Thymus (tissue), 11 donors: ENCODE measurements at regions not wholly inside any gene's neighbourhood (a gene's known extent, or its start where the extent isn't known, plus 50 kb on each side); places are given as distances from the start of the nearest gene placed in this dataset.

Experiments
- DNase-seq, 9 donors: peaks; one replicate each; pipeline ENCODE4 v3.0.0-alpha.2; 2013; ENCODE audit warnings: low spot score in 9 of 9, low read depth in 6 of 9, missing footprints in 1 of 9
- H3K27ac ChIP-seq, 2 donors: one replicate each; pipeline ENCODE4 v1.5.1; 2013; ENCODE audit warnings: control low read depth in 1 of 2, low read depth in 1 of 2, low read length in 1 of 2, mild to moderate bottlenecking in 1 of 2, moderate library complexity in 1 of 2
- H3K27me3 ChIP-seq, 2 donors: one replicate each; pipeline ENCODE4 v1.5.1; 2013; ENCODE audit warnings: low read length in 1 of 2; ENCODE audit not compliant: control insufficient read depth in 2 of 2, insufficient read depth in 1 of 2
- H3K36me3 ChIP-seq, 2 donors: one replicate each; pipeline ENCODE4 v1.5.1; 2013; ENCODE audit warnings: low read length in 1 of 2, mild to moderate bottlenecking in 1 of 2, moderate library complexity in 1 of 2; ENCODE audit not compliant: control insufficient read depth in 2 of 2, insufficient read depth in 2 of 2
- H3K4me1 ChIP-seq, 2 donors: one replicate each; pipeline ENCODE4 v1.5.1; 2013; ENCODE audit warnings: low read length in 2 of 2; ENCODE audit not compliant: control insufficient read depth in 2 of 2, insufficient read depth in 2 of 2
- H3K4me3 ChIP-seq, 2 donors: one replicate each; pipeline ENCODE4 v1.5.1; 2013; ENCODE audit warnings: low read length in 2 of 2, control low read depth in 1 of 2, mild to moderate bottlenecking in 1 of 2
- H3K9me3 ChIP-seq, 2 donors: one replicate each; pipeline ENCODE4 v1.5.1; 2013; ENCODE audit warnings: low read length in 1 of 2, mild to moderate bottlenecking in 1 of 2; ENCODE audit not compliant: control insufficient read depth in 2 of 2, insufficient read depth in 1 of 2
- WGBS: extraction: QIAGEN DNeasy Blood & Tissue Kit; methylation state at CpG from one replicate; pipeline ENCODE4 v1.1.7; 2013; 5-methylcytosine and 5-hydroxymethylcytosine counted together
- donor health status: healthy.

DNA sequence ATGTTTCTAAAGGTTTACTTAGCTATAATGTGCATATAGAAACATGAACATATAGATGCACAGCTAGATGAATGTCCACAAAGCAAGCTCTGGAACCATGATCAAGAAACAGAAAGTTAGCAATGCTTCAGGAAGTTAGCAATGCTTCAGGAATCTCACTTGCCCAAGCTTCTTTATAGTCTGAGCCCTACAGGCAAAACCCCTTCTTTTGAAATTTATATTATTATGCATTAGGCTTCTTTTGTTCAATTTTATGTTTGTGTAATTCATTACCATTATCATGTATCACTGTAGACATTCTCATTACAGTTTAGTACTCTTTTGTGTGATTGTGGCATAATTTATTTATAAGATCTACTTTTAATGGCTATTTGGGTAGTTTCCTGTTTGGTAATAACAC lies 286.4 kb upstream of the BCHE start:
- no peaks in the 10 kb centered on the region for H3K9me3 ChIP-seq

GRCh38 chr3:166123088-166123487 lies 285.9 kb upstream of the BCHE start:
- Histone ChIP-seq H3K9me3 (no peaks in the 10 kb centered on the region), H3K4me1 (no peaks in the 10 kb centered on the region), H3K27me3 (no peaks in the 10 kb centered on the region), H3K4me3 (no peak overlapping the region), H3K27ac (no peak overlapping the region), H3K36me3 (no peaks in the 10 kb centered on the region)
- DNase-seq = no peak

More for the DNA sequence above, 286.4 kb upstream of the BCHE start:
- no peaks in the 10 kb centered on the region for H3K27me3 ChIP-seq
- no peak for DNase-seq
- H3K36me3 ChIP-seq = no peaks in the 10 kb centered on the region
- H3K4me1 ChIP-seq = no peaks in the 10 kb centered on the region
- no peak overlapping the region for H3K4me3 ChIP-seq
- no peak overlapping the region for H3K27ac ChIP-seq

- Histone ChIP-seq H3K4me3 (no peak overlapping the region), H3K9me3 (no peaks in the 10 kb centered on the region), H3K36me3 (no peaks in the 10 kb centered on the region), H3K27me3 (no peaks in the 10 kb centered on the region), H3K4me1 (no peaks in the 10 kb centered on the region), H3K27ac (no peak overlapping the region)
- DNase-seq = no peak
- WGBS = 77% methylated on average over 2 of the region's 2 CpGs
Measured at GRCh38 chr3:166118049-166118448, 280.8 kb upstream of the BCHE start.

DNA sequence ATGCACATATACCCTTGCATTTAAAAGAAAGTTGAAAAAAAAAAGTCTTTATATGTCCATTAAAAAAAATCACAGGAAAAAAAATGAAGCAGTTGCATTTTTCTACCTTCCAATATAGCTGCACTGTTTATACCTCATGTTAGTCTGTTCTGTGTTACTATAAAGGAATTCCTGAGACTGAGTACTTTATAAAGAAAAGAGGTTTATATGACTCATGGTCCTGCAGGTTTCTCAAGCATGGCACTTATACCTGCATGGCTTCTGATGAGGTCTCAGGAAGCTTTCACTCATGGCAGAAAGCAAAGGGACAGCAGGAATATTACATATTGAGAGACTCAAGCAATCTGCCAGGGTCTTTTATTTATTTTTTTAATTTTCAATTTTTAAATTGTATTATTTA lies 277.2 kb upstream of the BCHE start:
- Histone ChIP-seq H3K4me1 (no peaks in the 10 kb centered on the region), H3K36me3 (no peaks in the 10 kb centered on the region), H3K4me3 (no peak overlapping the region), H3K27me3 (no peaks in the 10 kb centered on the region), H3K27ac (no peak overlapping the region), H3K9me3 (no peaks in the 10 kb centered on the region)
- no peak for DNase-seq

- Histone ChIP-seq H3K4me1 (no peaks in the 10 kb centered on the region), H3K36me3 (no peaks in the 10 kb centered on the region), H3K4me3 (no peak overlapping the region), H3K27me3 (no peaks in the 10 kb centered on the region), H3K27ac (no peak overlapping the region), H3K9me3 (no peaks in the 10 kb centered on the region)
- no peak for DNase-seq
- 97% methylated on average over 2 of the region's 2 CpGs for WGBS
Measured at GRCh38 chr3:166111562-166111961, 274.3 kb upstream of the BCHE start.

- Histone ChIP-seq H3K4me3 (no peak overlapping the region), H3K4me1 (no peaks in the 10 kb centered on the region), H3K9me3 (no peaks in the 10 kb centered on the region), H3K27ac (no peak overlapping the region), H3K36me3 (no peaks in the 10 kb centered on the region), H3K27me3 (no peaks in the 10 kb centered on the region)
- DNase-seq = no peak
- WGBS = 90% methylated on average over 3 of the region's 3 CpGs
Measured at GRCh38 chr3:166110102-166110501, 272.9 kb upstream of the BCHE start.

GRCh38 chr3:166104938-166105337 lies 267.7 kb upstream of the BCHE start:
- Histone ChIP-seq H3K27ac (no peak overlapping the region), H3K4me3 (no peak overlapping the region), H3K27me3 (no peaks in the 10 kb centered on the region), H3K36me3 (no peaks in the 10 kb centered on the region), H3K4me1 (no peaks in the 10 kb centered on the region), H3K9me3 (no peaks in the 10 kb centered on the region)
- DNase-seq = no peak

GRCh38 chr3:166100730-166101129 lies 263.5 kb upstream of the BCHE start:
- Histone ChIP-seq H3K4me3 (no peak overlapping the region), H3K9me3 (no peaks in the 10 kb centered on the region), H3K4me1 (no peaks in the 10 kb centered on the region), H3K27ac (no peak overlapping the region), H3K36me3 (no peaks in the 10 kb centered on the region), H3K27me3 (no peaks in the 10 kb centered on the region)
- WGBS = 95% methylated on average over 1 of the region's 1 CpG
- no peak for DNase-seq

GRCh38 chr3:166089575-166089974 lies 252.4 kb upstream of the BCHE start:
- Histone ChIP-seq H3K36me3 (no peaks in the 10 kb centered on the region), H3K27me3 (no peaks in the 10 kb centered on the region), H3K9me3 (no peaks in the 10 kb centered on the region), H3K4me1 (no peaks in the 10 kb centered on the region), H3K27ac (no peak overlapping the region), H3K4me3 (no peak overlapping the region)
- no peak for DNase-seq
- WGBS = 59% methylated on average over 3 of the region's 3 CpGs

DNA sequence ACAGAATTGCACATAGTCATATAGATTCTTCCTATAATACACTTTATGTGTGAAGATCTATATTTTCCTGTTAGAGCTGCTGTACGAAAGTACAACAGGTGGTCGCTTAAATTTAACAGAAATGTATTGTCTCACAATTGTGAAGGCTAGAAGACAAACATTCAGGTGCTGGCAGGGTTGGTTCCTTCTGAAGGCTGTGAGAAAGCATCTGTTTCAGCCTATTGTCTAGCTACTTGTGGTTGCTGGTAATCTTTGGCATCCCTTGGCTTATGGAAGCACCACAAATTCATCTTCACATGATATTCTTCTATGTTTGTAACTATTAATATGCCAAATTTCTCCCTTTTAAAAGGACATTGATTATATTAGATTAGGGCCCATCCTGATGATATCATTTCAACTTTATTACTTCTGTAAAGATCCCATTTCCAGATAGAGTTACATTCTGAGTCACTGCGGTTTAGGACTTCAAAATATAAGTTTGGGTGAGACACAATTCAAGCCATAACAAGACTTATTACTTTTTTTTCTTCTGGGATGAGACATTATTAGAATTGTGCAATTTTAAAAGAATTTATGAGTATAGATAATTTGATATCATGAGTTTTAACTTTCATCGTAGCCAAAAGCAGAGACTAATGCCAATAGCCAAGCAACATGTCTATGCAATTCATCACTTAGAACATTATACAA lies 248.1 kb upstream of the BCHE start:
- 95% methylated on average over 4 of the region's 4 CpGs for WGBS
- no peak for DNase-seq

More for the DNA sequence above, 248.1 kb upstream of the BCHE start:
- Histone ChIP-seq H3K27me3 (no peaks in the 10 kb centered on the region), H3K4me1 (no peaks in the 10 kb centered on the region), H3K4me3 (no peak overlapping the region), H3K36me3 (no peaks in the 10 kb centered on the region), H3K27ac (no peak overlapping the region), H3K9me3 (no peaks in the 10 kb centered on the region)
